ENCODE measurements at regions not wholly inside any gene's neighbourhood (a gene's known extent, or its start where the extent isn't known, plus 50 kb on each side); places are given as distances from the start of the nearest gene placed in this dataset.

DNA sequence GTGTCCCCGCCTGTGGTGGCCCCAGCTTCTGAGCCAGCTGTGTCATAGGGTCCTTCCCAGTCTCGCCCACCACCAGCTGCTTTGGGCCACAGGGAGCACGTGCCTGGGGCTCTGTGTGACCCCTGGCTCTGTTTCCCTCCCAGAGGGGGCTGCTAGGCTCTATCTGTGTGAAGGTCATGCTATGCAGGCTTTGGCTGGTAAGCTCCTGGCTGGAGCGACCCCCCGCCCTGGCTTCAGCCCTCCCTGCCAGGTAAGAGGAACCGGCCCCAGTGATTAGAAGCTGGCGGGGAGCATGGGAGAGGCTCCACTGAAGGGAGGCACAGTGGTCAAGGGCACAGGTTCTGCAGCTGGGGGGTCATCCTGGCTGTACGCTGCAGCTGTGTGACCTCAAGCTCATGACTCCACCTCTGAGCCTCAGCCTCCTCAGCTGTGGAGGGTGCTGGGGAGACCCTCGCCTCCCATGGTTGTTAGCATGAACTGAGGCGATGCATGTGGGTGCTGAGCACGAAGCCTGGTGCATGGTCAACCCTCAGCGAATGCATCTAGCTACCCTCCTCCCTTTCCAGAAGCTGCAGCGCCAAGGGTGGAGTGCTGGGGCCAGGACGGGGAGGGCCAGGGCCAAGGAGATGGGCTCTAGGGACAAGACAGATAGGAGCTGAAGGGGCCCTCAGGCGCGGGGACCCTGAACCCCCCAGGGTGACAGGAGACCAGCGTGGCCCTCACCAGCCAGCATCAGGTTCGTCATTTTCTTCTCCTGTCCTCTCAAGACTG, 163.8 kb upstream of the MVB12B start:
- Mint-ChIP-seq H3K9me3 (ENCODE audit: unreplicated experiment) (no peaks in the 10 kb centered on the region), H3K27me3 (ENCODE audit: insufficient read depth, unreplicated experiment) (peaks cover 61% of the 10 kb centered on the region), H3K4me3 (ENCODE audit: unreplicated experiment) (no peak overlapping the region), H3K36me3 (ENCODE audit: insufficient read depth, unreplicated experiment) (no peaks in the 10 kb centered on the region), H3K27ac (ENCODE audit: low read depth, unreplicated experiment) (no peak overlapping the region), H3K4me1 (ENCODE audit: insufficient read depth, unreplicated experiment) (no peaks in the 10 kb centered on the region)
- TF ChIP-seq, protein P1, sequence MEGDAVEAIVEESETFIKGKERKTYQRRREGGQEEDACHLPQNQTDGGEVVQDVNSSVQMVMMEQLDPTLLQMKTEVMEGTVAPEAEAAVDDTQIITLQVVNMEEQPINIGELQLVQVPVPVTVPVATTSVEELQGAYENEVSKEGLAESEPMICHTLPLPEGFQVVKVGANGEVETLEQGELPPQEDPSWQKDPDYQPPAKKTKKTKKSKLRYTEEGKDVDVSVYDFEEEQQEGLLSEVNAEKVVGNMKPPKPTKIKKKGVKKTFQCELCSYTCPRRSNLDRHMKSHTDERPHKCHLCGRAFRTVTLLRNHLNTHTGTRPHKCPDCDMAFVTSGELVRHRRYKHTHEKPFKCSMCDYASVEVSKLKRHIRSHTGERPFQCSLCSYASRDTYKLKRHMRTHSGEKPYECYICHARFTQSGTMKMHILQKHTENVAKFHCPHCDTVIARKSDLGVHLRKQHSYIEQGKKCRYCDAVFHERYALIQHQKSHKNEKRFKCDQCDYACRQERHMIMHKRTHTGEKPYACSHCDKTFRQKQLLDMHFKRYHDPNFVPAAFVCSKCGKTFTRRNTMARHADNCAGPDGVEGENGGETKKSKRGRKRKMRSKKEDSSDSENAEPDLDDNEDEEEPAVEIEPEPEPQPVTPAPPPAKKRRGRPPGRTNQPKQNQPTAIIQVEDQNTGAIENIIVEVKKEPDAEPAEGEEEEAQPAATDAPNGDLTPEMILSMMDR (IDR thresholded peaks at IDR 0.05; ENCODE audit: unreplicated experiment), result no peak
- no TSS peak for BruUV-seq (replicated peaks)
- no peak for DNase-seq (ENCODE audit: unreplicated experiment)
- intact Hi-C loops (cut with micrococcal nuclease), result no loop called here
- POLR2A ChIA-PET, result interaction anchor here (0.6 kb wide), 1 partner anchor 86 kb away, joined by 3 read pairs; no protein-coding TSS in a partner anchor
- CTCF ChIA-PET, result interaction anchor here (0.6 kb wide), 1 partner anchor 16 kb away, joined by 3 read pairs; no protein-coding TSS in a partner anchor

- intact Hi-C loops (cut with micrococcal nuclease), result no loop called here
- H3K27me3 Mint-ChIP-seq (ENCODE audit: insufficient read depth, unreplicated experiment), result peaks cover 58% of the 10 kb centered on the region
- no peak for DNase-seq (ENCODE audit: unreplicated experiment)
- BruUV-seq (replicated peaks), result no TSS peak
- H3K4me3 Mint-ChIP-seq (ENCODE audit: unreplicated experiment), result no peak overlapping the region
- POLR2A ChIA-PET, result no interaction called here
- H3K27ac Mint-ChIP-seq (ENCODE audit: low read depth, unreplicated experiment), result no peak overlapping the region
- H3K9me3 Mint-ChIP-seq (ENCODE audit: unreplicated experiment), result no peaks in the 10 kb centered on the region
- CTCF ChIA-PET, result interaction anchor here (0.6 kb wide), 1 partner anchor 587 kb away, joined by 4 read pairs; no protein-coding TSS in a partner anchor
- no peaks in the 10 kb centered on the region for H3K4me1 Mint-ChIP-seq (ENCODE audit: insufficient read depth, unreplicated experiment)
- TF ChIP-seq, protein P1 (IDR thresholded peaks at IDR 0.05; ENCODE audit: unreplicated experiment), result no peak
- H3K36me3 Mint-ChIP-seq (ENCODE audit: insufficient read depth, unreplicated experiment), result no peaks in the 10 kb centered on the region
Measured at GRCh38 chr9:126164796-126165525, 161.7 kb upstream of the MVB12B start.

DNA sequence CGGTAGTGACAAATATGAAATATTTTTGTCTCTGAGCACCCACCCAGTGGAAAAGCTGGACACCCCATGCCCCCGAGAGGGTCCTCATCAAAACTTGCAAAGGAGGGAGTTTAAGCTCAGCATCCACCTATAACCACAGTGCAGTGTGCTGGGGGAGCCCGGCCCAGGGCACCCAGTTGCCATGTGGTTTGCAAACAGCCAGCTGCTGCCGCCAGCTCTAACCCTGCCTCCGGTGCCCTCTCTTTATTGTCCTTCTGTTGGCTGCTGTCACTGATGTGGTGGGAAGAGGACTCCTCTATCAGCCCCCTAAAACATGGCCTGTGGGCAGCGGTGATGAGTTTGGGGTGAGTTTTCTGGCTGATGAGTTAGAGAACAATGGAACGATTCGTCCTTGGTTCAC, 160.9 kb upstream of the MVB12B start:
- H3K27me3 Mint-ChIP-seq (ENCODE audit: insufficient read depth, unreplicated experiment), result peaks cover 61% of the 10 kb centered on the region
- no peak overlapping the region for H3K4me3 Mint-ChIP-seq (ENCODE audit: unreplicated experiment)
- no TSS peak for BruUV-seq (replicated peaks)
- no peaks in the 10 kb centered on the region for H3K36me3 Mint-ChIP-seq (ENCODE audit: insufficient read depth, unreplicated experiment)
- TF ChIP-seq, protein P1 (IDR thresholded peaks at IDR 0.05; ENCODE audit: unreplicated experiment), result no peak
- intact Hi-C loops (cut with micrococcal nuclease), result no loop called here
- ChIA-PET CTCF (no interaction called here), POLR2A (no interaction called here)
- DNase-seq (ENCODE audit: unreplicated experiment), result no peak
- no peak overlapping the region for H3K27ac Mint-ChIP-seq (ENCODE audit: low read depth, unreplicated experiment)
- H3K4me1 Mint-ChIP-seq (ENCODE audit: insufficient read depth, unreplicated experiment), result no peaks in the 10 kb centered on the region
- no peaks in the 10 kb centered on the region for H3K9me3 Mint-ChIP-seq (ENCODE audit: unreplicated experiment)

- Mint-ChIP-seq H3K36me3 (ENCODE audit: insufficient read depth, unreplicated experiment) (no peaks in the 10 kb centered on the region), H3K27me3 (ENCODE audit: insufficient read depth, unreplicated experiment) (peaks cover 60% of the 10 kb centered on the region), H3K4me1 (ENCODE audit: insufficient read depth, unreplicated experiment) (no peaks in the 10 kb centered on the region), H3K9me3 (ENCODE audit: unreplicated experiment) (no peaks in the 10 kb centered on the region), H3K27ac (ENCODE audit: low read depth, unreplicated experiment) (no peak overlapping the region), H3K4me3 (ENCODE audit: unreplicated experiment) (no peak overlapping the region)
- no TSS peak for BruUV-seq (replicated peaks)
- CTCF ChIA-PET, result no interaction called here
- DNase-seq (ENCODE audit: unreplicated experiment), result no peak
- intact Hi-C loops (cut with micrococcal nuclease), result no loop called here
- POLR2A ChIA-PET, result no interaction called here
- TF ChIP-seq, protein P1 (IDR thresholded peaks at IDR 0.05; ENCODE audit: unreplicated experiment), result no peak
Measured at GRCh38 chr9:126166291-126166690, 160.3 kb upstream of the MVB12B start.

All from MCF 10A (cell line).